Endothelial cell of umbilical vein (primary cell): ENCODE measurements at regions not wholly inside any gene's neighbourhood (a gene's known extent, or its start where the extent isn't known, plus 50 kb on each side); places are given as distances from the start of the nearest gene placed in this dataset.

Source experiments
- JUN ChIP-seq: IDR thresholded peaks from 2 replicates; pipeline ENCODE4 v1.6.1; 2011; ENCODE audit warnings: borderline replicate concordance, low read depth; ENCODE audit not compliant: insufficient read length, insufficient read depth
- MYC ChIP-seq: IDR thresholded peaks from one replicate; pipeline ENCODE4 v1.6.1; 2011; ENCODE audit warnings: mild to moderate bottlenecking, low read depth, low read length
- POLR2A ChIP-seq: IDR thresholded peaks from 2 replicates; pipeline ENCODE4 v1.6.1; 2012; ENCODE audit warnings: low read depth, mild to moderate bottlenecking, control low read depth, low read length
- TF ChIP-seq, protein P1 (sequence below), 2 donors: IDR thresholded peaks; 1 replicate in 1 of 2; 2 replicates in 1 of 2; pipeline ENCODE4 v1.5.1; 2011; ENCODE audit warnings: low read length in 2 of 2, mild to moderate bottlenecking in 2 of 2, moderate library complexity in 2 of 2, control low read depth in 1 of 2, inconsistent platforms in 1 of 2, low read depth in 1 of 2; ENCODE audit not compliant: insufficient read depth in 1 of 2; ENCODE audit errors: extremely low read depth in 1 of 2
- TF ChIP-seq, protein P2 (sequence below): IDR thresholded peaks from 2 replicates; pipeline ENCODE4 v1.6.1; 2011; ENCODE audit not compliant: insufficient read depth, insufficient read length

DNA sequence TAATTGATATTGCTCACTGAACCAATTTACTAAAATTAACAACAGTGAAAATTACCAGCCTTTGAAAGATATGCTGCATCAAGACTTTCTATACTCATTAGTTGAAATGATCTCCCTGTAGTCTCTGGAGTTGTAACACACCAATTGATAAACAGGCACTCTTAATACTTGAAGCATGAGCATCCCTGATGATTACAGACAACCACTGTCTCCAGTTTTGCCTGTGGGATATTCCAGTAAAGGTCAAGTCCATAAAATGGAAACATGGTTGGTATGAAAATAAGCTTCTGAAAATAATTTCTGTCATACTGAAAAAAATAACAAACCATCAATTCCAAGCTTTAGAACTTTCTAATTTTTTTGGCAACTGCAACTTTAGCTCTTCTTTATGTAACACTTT is 405.8 kb downstream of the SPRY2 start:
- TF ChIP-seq MYC: no peak
- TF ChIP-seq, protein P1, sequence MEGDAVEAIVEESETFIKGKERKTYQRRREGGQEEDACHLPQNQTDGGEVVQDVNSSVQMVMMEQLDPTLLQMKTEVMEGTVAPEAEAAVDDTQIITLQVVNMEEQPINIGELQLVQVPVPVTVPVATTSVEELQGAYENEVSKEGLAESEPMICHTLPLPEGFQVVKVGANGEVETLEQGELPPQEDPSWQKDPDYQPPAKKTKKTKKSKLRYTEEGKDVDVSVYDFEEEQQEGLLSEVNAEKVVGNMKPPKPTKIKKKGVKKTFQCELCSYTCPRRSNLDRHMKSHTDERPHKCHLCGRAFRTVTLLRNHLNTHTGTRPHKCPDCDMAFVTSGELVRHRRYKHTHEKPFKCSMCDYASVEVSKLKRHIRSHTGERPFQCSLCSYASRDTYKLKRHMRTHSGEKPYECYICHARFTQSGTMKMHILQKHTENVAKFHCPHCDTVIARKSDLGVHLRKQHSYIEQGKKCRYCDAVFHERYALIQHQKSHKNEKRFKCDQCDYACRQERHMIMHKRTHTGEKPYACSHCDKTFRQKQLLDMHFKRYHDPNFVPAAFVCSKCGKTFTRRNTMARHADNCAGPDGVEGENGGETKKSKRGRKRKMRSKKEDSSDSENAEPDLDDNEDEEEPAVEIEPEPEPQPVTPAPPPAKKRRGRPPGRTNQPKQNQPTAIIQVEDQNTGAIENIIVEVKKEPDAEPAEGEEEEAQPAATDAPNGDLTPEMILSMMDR (IDR thresholded peaks at IDR 0.05; ENCODE audit: extremely low read depth in 1 of 2, insufficient read depth in 1 of 2, low read depth in 1 of 2, low read length in 2 of 2): no peak
- no peak for TF ChIP-seq JUN
- no peak for TF ChIP-seq POLR2A
- TF ChIP-seq, protein P2, sequence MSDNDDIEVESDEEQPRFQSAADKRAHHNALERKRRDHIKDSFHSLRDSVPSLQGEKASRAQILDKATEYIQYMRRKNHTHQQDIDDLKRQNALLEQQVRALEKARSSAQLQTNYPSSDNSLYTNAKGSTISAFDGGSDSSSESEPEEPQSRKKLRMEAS: no peak
